SK-N-MC (cell line): ENCODE measurements at regions not wholly inside any gene's neighbourhood (a gene's known extent, or its start where the extent isn't known, plus 50 kb on each side); places are given as distances from the start of the nearest gene placed in this dataset.

Experiments
- EZH2 ChIP-seq: fragments of 200-600 bp; sonication (generic); IDR thresholded peaks from one replicate; pipeline ENCODE4 v1.6.1; 2017; ENCODE audit warnings: antibody characterized with exemption
- POLR2AphosphoS5 ChIP-seq: IDR thresholded peaks from 2 replicates; pipeline ENCODE4 v1.6.1; 2012; ENCODE audit warnings: mild to moderate bottlenecking, low read depth, low read length, borderline replicate concordance

DNA sequence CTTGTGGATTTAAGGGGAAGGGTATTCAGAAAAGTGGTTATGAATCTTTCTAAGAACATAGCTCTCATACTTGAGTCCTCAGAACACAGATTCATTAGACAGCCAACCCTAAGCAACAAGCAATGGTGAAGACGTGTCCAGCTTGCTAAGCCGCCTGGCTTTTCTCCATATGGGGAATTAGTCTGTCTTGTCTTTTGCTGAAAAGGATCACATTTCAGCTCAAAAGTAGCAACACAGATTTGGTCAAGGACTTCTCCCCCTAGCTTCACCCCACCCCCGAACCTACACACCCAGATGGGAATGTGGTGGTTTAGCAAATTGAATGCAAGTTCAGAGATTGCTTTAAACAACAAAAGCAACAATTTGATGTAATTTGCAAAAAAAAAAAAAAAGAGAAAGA is 103.3 kb upstream of the RASGEF1B start:
- TF ChIP-seq POLR2AphosphoS5 (no peak), EZH2 (no peak)
